ENCODE measurements at regions not wholly inside any gene's neighbourhood (a gene's known extent, or its start where the extent isn't known, plus 50 kb on each side); places are given as distances from the start of the nearest gene placed in this dataset. TPM values are rescaled to one million over a fixed set of nuclear protein-coding genes. Genes with fewer than 3 reads are reported as not detected.

Small RNA genes lying in the stretch of these regions (small RNA-seq; reads per million reads assigned to genes)
- gene AC009804.1: not detected
- not detected for gene RF00275
- gene RF00443: not detected
- gene RN7SL865P: not detected

All from K562 (cell line).